GM20000 (cell line): ENCODE measurements at regions not wholly inside any gene's neighbourhood (a gene's known extent, or its start where the extent isn't known, plus 50 kb on each side); places are given as distances from the start of the nearest gene placed in this dataset.

ENCODE experiments used
- DNase-seq: peaks from one replicate; pipeline ENCODE4 v3.0.0; 2012; ENCODE audit warnings: low spot score
- CTCF ChIP-seq: IDR thresholded peaks from 2 replicates; pipeline ENCODE4 v1.5.1; 2012; ENCODE audit warnings: mild to moderate bottlenecking, control low read depth; ENCODE audit errors: extremely low read depth, missing control alignments

GRCh38 chr13:44061876-44062275 lies 182.2 kb downstream of the LACC1 start:
- no peak for DNase-seq
- TF ChIP-seq CTCF: no peak

GRCh38 chr13:44063467-44063866 lies 183.8 kb downstream of the LACC1 start:
- DNase-seq: no peak
- TF ChIP-seq CTCF: no peak

- no peak for TF ChIP-seq CTCF
Measured at GRCh38 chr13:44063881-44064280, 184.2 kb downstream of the LACC1 start.

GRCh38 chr13:44064357-44064756 lies 184.7 kb downstream of the LACC1 start:
- no peak for TF ChIP-seq CTCF
- DNase-seq: no peak

More at GRCh38 chr13:44063881-44064280, 184.2 kb downstream of the LACC1 start:
- DNase-seq: no peak

GRCh38 chr13:44068169-44068568 lies 188.5 kb downstream of the LACC1 start:
- DNase-seq: no peak
- TF ChIP-seq CTCF: no peak

GRCh38 chr13:44068737-44069136 lies 189.0 kb downstream of the LACC1 start:
- TF ChIP-seq CTCF: no peak
- DNase-seq: no peak

GRCh38 chr13:44072536-44072935 lies 192.8 kb downstream of the LACC1 start:
- no peak for DNase-seq
- TF ChIP-seq CTCF: no peak
